Neural cell (in vitro differentiated cells): ENCODE measurements at regions not wholly inside any gene's neighbourhood (a gene's known extent, or its start where the extent isn't known, plus 50 kb on each side); places are given as distances from the start of the nearest gene placed in this dataset.
A peak's percentile ranks its signal among the peaks of the same experiment; 100 is the strongest.

Experiments
- H2AFZ ChIP-seq: fragments of 200-600, 300-800 bp; sonication (generic), shearing (Covaris generic); 2 replicates; pipeline ENCODE4 v1.6.0; 2014; ENCODE audit warnings: low read depth, mild to moderate bottlenecking, antibody characterized with exemption, low read length, moderate library complexity
- H3F3A ChIP-seq: fragments of 200-600 bp; shearing (Covaris generic); 2 replicates; pipeline ENCODE4 v1.6.1; 2016; ENCODE audit warnings: mild to moderate bottlenecking, moderate library complexity, mixed read lengths, antibody characterized with exemption, low read length; ENCODE audit not compliant: insufficient read depth, poor library complexity, severe bottlenecking
- H3K27ac ChIP-seq: fragments of 200-600, 300-800 bp; sonication (generic), shearing (Covaris generic); 2 replicates; pipeline ENCODE4 v1.5.1; 2014; ENCODE audit warnings: mild to moderate bottlenecking, low read length, moderate library complexity
- H3K27me3 ChIP-seq: fragments of 300-800, 200-600 bp; sonication (generic), shearing (Covaris generic); 2 replicates; pipeline ENCODE4 v1.6.0; 2014; ENCODE audit warnings: mild to moderate bottlenecking, low read depth, low read length, moderate library complexity; ENCODE audit not compliant: insufficient read depth
- H3K36me3 ChIP-seq: fragments of 300-800, 200-600 bp; sonication (generic), shearing (Covaris generic); 2 replicates; pipeline ENCODE4 v1.5.1; 2014; ENCODE audit warnings: mild to moderate bottlenecking, antibody characterized with exemption, low read length, moderate library complexity; ENCODE audit not compliant: insufficient read depth
- H3K4me2 ChIP-seq: fragments of 300-800, 200-600 bp; sonication (generic), shearing (Covaris generic); 2 replicates; pipeline ENCODE4 v1.6.0; 2014; ENCODE audit warnings: mild to moderate bottlenecking, low read length
- H3K4me3 ChIP-seq: fragments of 300-800, 200-600 bp; sonication (generic), shearing (Covaris generic); 2 replicates; pipeline ENCODE4 v1.5.1; 2014; ENCODE audit warnings: mild to moderate bottlenecking, low read length, moderate library complexity
- H3K79me2 ChIP-seq: fragments of 200-600 bp; shearing (Covaris generic); replicated peaks from 2 replicates; pipeline ENCODE4 v1.6.0; 2014; ENCODE audit warnings: mild to moderate bottlenecking, low read length, moderate library complexity; ENCODE audit not compliant: insufficient read depth
- H3K9ac ChIP-seq: fragments of 300-800, 200-600 bp; sonication (generic), shearing (Covaris generic); 2 replicates; pipeline ENCODE4 v1.6.1; 2016; ENCODE audit warnings: mild to moderate bottlenecking, low read length, mixed read lengths
- H3K9me2 ChIP-seq: fragments of 200-600 bp; shearing (Covaris generic); 2 replicates; pipeline ENCODE4 v1.6.1; 2016; ENCODE audit warnings: mild to moderate bottlenecking, low read length, mixed read lengths; ENCODE audit not compliant: insufficient read depth
- H3K9me3 ChIP-seq: fragments of 200-600, 300-800 bp; sonication (generic), shearing (Covaris generic); 2 replicates; pipeline ENCODE4 v1.6.1; 2016; ENCODE audit warnings: mild to moderate bottlenecking, mixed run types, low read length, moderate library complexity, mixed read lengths
- H4K20me1 ChIP-seq: fragments of 200-600 bp; shearing (Covaris generic); 2 replicates; pipeline ENCODE4 v1.6.1; 2016; ENCODE audit warnings: mild to moderate bottlenecking, mixed run types; ENCODE audit not compliant: insufficient read depth
- EP300 ChIP-seq: fragments of 450-650 bp; conservative IDR thresholded peaks from 2 replicates; pipeline ENCODE4 v1.6.1; 2014; ENCODE audit warnings: antibody characterized with exemption, mild to moderate bottlenecking, moderate library complexity; ENCODE audit not compliant: poor library complexity, severe bottlenecking
- EZH2 ChIP-seq: fragments of 200-600, 300-800 bp; shearing (Covaris generic), sonication (generic); IDR thresholded peaks from 2 replicates; pipeline ENCODE4 v1.6.1; 2014; ENCODE audit warnings: antibody characterized with exemption, low read length, borderline replicate concordance, mild to moderate bottlenecking; ENCODE audit not compliant: insufficient read depth, poor library complexity, severe bottlenecking
- MXI1 ChIP-seq: fragments of 450-650 bp; conservative IDR thresholded peaks from 2 replicates; pipeline ENCODE4 v1.6.1; 2014; ENCODE audit warnings: antibody characterized with exemption, mild to moderate bottlenecking; ENCODE audit not compliant: poor library complexity, severe bottlenecking
- POLR2AphosphoS5 ChIP-seq: IDR thresholded peaks from 2 replicates; pipeline ENCODE4 v1.6.1; 2012
- RAD21 ChIP-seq: fragments of 450-650 bp; conservative IDR thresholded peaks from 2 replicates; pipeline ENCODE4 v1.6.1; 2014; ENCODE audit warnings: antibody characterized with exemption, mild to moderate bottlenecking, moderate library complexity
- SMC3 ChIP-seq: fragments of 450-650 bp; conservative IDR thresholded peaks from 2 replicates; pipeline ENCODE4 v1.6.1; 2014; ENCODE audit warnings: antibody characterized with exemption, mild to moderate bottlenecking, moderate library complexity; ENCODE audit not compliant: poor library complexity
- TAF1 ChIP-seq: IDR thresholded peaks from 2 replicates; pipeline ENCODE4 v1.6.1; 2012; ENCODE audit warnings: low read depth
- TF ChIP-seq, protein P1 (sequence below): IDR thresholded peaks from 2 replicates; pipeline ENCODE4 v1.6.1; 2012; ENCODE audit warnings: borderline replicate concordance
- TF ChIP-seq, protein P2 (sequence below): fragments of 450-650 bp; IDR thresholded peaks from 2 replicates; pipeline ENCODE4 v1.5.1; 2014; ENCODE audit warnings: antibody characterized with exemption, mild to moderate bottlenecking, moderate library complexity; ENCODE audit not compliant: poor library complexity, severe bottlenecking

DNA sequence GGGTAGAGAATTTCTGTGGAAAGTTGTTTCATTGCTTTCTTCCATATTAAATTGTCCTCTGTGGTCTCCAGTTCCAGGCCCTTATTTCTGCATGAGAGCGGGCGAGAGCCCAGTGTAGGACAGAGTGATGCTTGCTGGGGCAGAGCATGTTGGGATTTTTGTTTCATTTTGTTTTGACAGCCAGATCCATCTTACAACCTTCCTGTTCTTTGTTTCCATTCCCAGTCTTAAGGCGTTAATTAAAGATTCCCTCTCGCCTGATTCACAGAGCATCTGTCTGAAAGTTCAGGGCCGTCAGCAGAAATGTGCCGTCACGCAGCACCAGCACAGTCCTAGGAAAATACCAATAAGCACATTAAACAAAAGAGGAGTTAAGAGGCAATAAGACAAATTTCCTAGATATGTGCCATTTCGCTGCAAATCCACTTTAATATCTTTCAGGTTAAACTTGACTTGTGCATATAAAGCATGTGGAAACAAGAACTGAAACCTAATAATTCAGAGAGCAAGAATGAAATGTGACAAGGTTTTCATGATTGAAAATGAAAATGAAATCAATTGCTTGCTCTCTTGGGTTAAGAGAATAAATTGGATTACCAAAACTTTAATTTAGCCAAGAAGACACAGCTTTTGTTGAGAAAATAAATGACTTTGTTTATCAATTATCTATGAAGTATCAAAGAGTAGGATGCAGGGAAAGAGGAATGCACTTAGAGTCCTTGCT is 210.7 kb upstream of the SLC10A2 start:
- TF ChIP-seq RAD21 (no peak), TAF1 (no peak)
- TF ChIP-seq, protein P1, sequence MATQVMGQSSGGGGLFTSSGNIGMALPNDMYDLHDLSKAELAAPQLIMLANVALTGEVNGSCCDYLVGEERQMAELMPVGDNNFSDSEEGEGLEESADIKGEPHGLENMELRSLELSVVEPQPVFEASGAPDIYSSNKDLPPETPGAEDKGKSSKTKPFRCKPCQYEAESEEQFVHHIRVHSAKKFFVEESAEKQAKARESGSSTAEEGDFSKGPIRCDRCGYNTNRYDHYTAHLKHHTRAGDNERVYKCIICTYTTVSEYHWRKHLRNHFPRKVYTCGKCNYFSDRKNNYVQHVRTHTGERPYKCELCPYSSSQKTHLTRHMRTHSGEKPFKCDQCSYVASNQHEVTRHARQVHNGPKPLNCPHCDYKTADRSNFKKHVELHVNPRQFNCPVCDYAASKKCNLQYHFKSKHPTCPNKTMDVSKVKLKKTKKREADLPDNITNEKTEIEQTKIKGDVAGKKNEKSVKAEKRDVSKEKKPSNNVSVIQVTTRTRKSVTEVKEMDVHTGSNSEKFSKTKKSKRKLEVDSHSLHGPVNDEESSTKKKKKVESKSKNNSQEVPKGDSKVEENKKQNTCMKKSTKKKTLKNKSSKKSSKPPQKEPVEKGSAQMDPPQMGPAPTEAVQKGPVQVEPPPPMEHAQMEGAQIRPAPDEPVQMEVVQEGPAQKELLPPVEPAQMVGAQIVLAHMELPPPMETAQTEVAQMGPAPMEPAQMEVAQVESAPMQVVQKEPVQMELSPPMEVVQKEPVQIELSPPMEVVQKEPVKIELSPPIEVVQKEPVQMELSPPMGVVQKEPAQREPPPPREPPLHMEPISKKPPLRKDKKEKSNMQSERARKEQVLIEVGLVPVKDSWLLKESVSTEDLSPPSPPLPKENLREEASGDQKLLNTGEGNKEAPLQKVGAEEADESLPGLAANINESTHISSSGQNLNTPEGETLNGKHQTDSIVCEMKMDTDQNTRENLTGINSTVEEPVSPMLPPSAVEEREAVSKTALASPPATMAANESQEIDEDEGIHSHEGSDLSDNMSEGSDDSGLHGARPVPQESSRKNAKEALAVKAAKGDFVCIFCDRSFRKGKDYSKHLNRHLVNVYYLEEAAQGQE: peak; percentile 23
- Histone ChIP-seq H3K9ac (no peak overlapping the region), H3K27me3 (no peaks in the 10 kb centered on the region), H3K27ac (peak overlapping the region; percentile 31), H3K36me3 (no peaks in the 10 kb centered on the region), H3F3A (no peaks in the 10 kb centered on the region), H3K79me2 (no peaks in the 10 kb centered on the region), H3K9me3 (no peaks in the 10 kb centered on the region), H3K9me2 (no peaks in the 10 kb centered on the region), H3K4me3 (peak overlapping the region; percentile 6), H2AFZ (no peak overlapping the region), H3K4me2 (peak overlapping the region; percentile 7), H4K20me1 (no peaks in the 10 kb centered on the region)

DNA sequence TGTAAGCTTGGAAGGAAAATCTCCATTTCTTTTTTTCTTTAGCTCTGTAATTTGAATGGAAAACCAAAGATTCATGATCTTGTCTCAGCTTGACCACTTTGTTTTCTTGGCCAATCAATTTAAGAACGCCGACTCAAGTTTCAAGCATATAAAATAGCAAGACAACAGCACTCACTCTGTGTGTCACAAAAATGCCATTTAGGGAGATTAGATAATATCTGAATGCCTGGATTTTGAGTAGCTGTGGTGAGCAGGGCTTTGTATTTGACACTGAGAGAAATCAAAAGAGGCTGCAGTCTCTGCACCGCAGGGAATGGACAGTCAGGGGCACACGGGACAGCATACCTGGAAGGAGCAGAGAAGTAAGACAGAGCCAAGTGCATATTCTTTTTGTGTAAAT is 209.5 kb upstream of the SLC10A2 start:
- Histone ChIP-seq H4K20me1 (no peaks in the 10 kb centered on the region), H3K79me2 (no peaks in the 10 kb centered on the region)

More for the DNA sequence above, 209.5 kb upstream of the SLC10A2 start:
- no peak overlapping the region for H3K27ac ChIP-seq
- H3K4me3 ChIP-seq: no peak overlapping the region
- H3K9ac ChIP-seq: no peak overlapping the region
- TF ChIP-seq, protein P2, sequence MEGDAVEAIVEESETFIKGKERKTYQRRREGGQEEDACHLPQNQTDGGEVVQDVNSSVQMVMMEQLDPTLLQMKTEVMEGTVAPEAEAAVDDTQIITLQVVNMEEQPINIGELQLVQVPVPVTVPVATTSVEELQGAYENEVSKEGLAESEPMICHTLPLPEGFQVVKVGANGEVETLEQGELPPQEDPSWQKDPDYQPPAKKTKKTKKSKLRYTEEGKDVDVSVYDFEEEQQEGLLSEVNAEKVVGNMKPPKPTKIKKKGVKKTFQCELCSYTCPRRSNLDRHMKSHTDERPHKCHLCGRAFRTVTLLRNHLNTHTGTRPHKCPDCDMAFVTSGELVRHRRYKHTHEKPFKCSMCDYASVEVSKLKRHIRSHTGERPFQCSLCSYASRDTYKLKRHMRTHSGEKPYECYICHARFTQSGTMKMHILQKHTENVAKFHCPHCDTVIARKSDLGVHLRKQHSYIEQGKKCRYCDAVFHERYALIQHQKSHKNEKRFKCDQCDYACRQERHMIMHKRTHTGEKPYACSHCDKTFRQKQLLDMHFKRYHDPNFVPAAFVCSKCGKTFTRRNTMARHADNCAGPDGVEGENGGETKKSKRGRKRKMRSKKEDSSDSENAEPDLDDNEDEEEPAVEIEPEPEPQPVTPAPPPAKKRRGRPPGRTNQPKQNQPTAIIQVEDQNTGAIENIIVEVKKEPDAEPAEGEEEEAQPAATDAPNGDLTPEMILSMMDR: no peak
- TF ChIP-seq MXI1 (no peak), EZH2 (no peak), TAF1 (no peak), SMC3 (no peak), EP300 (no peak), RAD21 (no peak), POLR2AphosphoS5 (no peak)
- TF ChIP-seq, protein P1: no peak
- no peaks in the 10 kb centered on the region for H3F3A ChIP-seq
- no peaks in the 10 kb centered on the region for H3K9me3 ChIP-seq
- H3K27me3 ChIP-seq: no peaks in the 10 kb centered on the region
- H3K36me3 ChIP-seq: no peaks in the 10 kb centered on the region
- no peak overlapping the region for H3K4me2 ChIP-seq
- no peak overlapping the region for H2AFZ ChIP-seq
- no peaks in the 10 kb centered on the region for H3K9me2 ChIP-seq
